Activated naive CD4-positive, alpha-beta T cell treated with anti-CD3 and anti-CD28 coated beads, Interleukin-2, amount 10 ng/mL, durations not matched to agents 7 days and 5 days (primary cell): ENCODE measurements at regions not wholly inside any gene's neighbourhood (a gene's known extent, or its start where the extent isn't known, plus 50 kb on each side); places are given as distances from the start of the nearest gene placed in this dataset.
"Not testable (repeated sequence)": the region's sequence is repeated elsewhere in the genome, so short reads cannot be mapped to it uniquely, and the experiment has no call there.

Source experiments
- CTCF ChIA-PET: fragments of 350-600 bp; sonication (Branson Sonifier 250); formaldehyde crosslinking; loops from one replicate; lab custom pipeline; 2021; ENCODE audit warnings: antibody characterized with exemption; lab: Charles Lee
- DNase-seq: peaks from one replicate; pipeline ENCODE4 v3.0.0-alpha.2; 2020
- H3K27ac Mint-ChIP-seq: one replicate; pipeline ENCODE4 v1.8.0; 2021; ENCODE audit warnings: mild to moderate bottlenecking, moderate library complexity, mixed read lengths
- H3K27me3 Mint-ChIP-seq: one replicate; pipeline ENCODE4 v1.8.0; 2021; ENCODE audit warnings: mild to moderate bottlenecking, mixed read lengths
- H3K36me3 Mint-ChIP-seq: one replicate; pipeline ENCODE4 v1.8.0; 2021; ENCODE audit warnings: mixed read lengths
- H3K4me1 Mint-ChIP-seq: one replicate; pipeline ENCODE4 v1.8.0; 2021; ENCODE audit warnings: mixed read lengths
- H3K4me3 Mint-ChIP-seq: one replicate; pipeline ENCODE4 v1.8.0; 2021; ENCODE audit warnings: mild to moderate bottlenecking, moderate library complexity, mixed read lengths
- H3K9me3 Mint-ChIP-seq: one replicate; pipeline ENCODE4 v1.8.0; 2021; ENCODE audit warnings: mixed read lengths

- H3K27ac Mint-ChIP-seq = no peak overlapping the region
- H3K4me1 Mint-ChIP-seq = no peaks in the 10 kb centered on the region
- no peak for DNase-seq
- H3K4me3 Mint-ChIP-seq = no peak overlapping the region
- H3K36me3 Mint-ChIP-seq = no peaks in the 10 kb centered on the region
- H3K27me3 Mint-ChIP-seq = no peaks in the 10 kb centered on the region
- CTCF ChIA-PET = no interaction called here
- H3K9me3 Mint-ChIP-seq = peaks cover 5% of the 10 kb centered on the region
Measured at GRCh38 chr14:83162361-83162929, 1628.8 kb upstream of the SEL1L start.

GRCh38 chr14:83163016-83163415 lies 1629.4 kb upstream of the SEL1L start:
- H3K27ac Mint-ChIP-seq = no peak overlapping the region
- H3K9me3 Mint-ChIP-seq = peaks cover 7% of the 10 kb centered on the region

DNA sequence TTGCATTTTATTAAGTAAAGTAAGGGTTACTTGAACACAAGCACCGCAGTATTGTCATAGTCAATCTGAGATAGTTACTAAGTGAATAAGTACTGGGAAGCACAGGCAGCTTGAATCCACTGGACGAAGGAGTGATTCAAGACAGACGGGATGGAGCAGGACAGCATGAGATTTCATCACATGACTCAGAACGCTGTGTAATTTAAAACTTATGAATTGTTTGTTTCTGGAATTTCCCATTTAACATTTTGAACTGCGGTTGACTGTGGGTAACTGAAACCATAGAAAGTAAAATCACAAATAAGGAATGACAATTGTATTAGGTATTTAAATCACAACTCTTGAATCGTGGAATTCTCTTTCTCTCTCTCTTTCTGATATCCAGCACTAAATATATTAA lies 1630.4 kb upstream of the SEL1L start:
- H3K4me3 Mint-ChIP-seq = no peak overlapping the region
- H3K27me3 Mint-ChIP-seq = no peaks in the 10 kb centered on the region
- CTCF ChIA-PET = no interaction called here
- no peak for DNase-seq
- H3K27ac Mint-ChIP-seq = no peak overlapping the region
- H3K9me3 Mint-ChIP-seq = peaks cover 7% of the 10 kb centered on the region
- no peaks in the 10 kb centered on the region for H3K36me3 Mint-ChIP-seq
- H3K4me1 Mint-ChIP-seq = no peaks in the 10 kb centered on the region

More at GRCh38 chr14:83163016-83163415, 1629.4 kb upstream of the SEL1L start:
- CTCF ChIA-PET = no interaction called here
- no peaks in the 10 kb centered on the region for H3K36me3 Mint-ChIP-seq
- no peak overlapping the region for H3K4me3 Mint-ChIP-seq
- H3K27me3 Mint-ChIP-seq = no peaks in the 10 kb centered on the region
- DNase-seq = no peak
- H3K4me1 Mint-ChIP-seq = no peaks in the 10 kb centered on the region

DNA sequence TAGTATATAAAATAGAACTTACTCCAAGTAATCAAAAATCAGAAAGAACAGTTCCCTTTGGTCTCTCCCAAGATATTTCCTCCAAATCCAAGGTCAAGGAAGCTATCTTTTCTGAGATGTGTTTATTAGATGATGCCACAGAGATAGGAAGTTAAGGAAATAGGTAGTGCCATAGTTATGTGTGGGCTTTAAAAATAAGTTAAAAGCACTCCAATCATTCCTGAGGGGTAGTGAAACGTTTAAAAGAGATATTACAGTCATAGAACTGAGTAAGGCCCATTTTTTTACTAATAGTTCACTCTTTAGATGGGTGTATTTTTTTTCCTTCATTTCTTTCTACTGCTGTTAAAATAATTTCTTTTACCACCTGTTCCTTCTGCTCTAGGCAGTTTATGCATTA lies 1630.9 kb upstream of the SEL1L start:
- peaks cover 7% of the 10 kb centered on the region for H3K9me3 Mint-ChIP-seq
- no peak overlapping the region for H3K4me3 Mint-ChIP-seq
- H3K4me1 Mint-ChIP-seq = no peaks in the 10 kb centered on the region
- CTCF ChIA-PET = no interaction called here
- no peaks in the 10 kb centered on the region for H3K36me3 Mint-ChIP-seq
- H3K27me3 Mint-ChIP-seq = no peaks in the 10 kb centered on the region
- DNase-seq = no peak
- H3K27ac Mint-ChIP-seq = no peak overlapping the region

GRCh38 chr14:83170165-83170564 lies 1636.5 kb upstream of the SEL1L start:
- Mint-ChIP-seq H3K9me3 (peaks cover 12% of the 10 kb centered on the region), H3K4me1 (no peaks in the 10 kb centered on the region), H3K27ac (no peak overlapping the region), H3K36me3 (no peaks in the 10 kb centered on the region), H3K4me3 (no peak overlapping the region), H3K27me3 (no peaks in the 10 kb centered on the region)
- CTCF ChIA-PET = no interaction called here
- no peak for DNase-seq

DNA sequence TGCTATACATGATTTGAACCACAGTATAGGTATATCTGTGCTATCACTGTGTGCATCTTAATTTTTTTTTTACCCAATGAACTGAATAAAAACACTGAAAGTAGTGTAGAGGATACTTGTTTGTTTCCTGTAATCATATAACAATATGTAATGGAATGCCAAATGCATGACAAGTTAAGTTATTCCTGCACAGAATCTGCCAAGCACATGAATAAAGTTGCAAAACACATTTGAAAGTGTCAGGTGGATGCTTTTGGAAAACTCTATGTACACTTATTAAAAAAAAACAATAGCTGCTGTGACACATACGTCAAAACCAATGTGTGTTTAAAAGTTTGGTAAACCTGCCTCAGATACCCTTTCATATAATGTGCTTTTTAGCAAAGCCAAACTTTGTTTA lies 1638.1 kb upstream of the SEL1L start:
- Mint-ChIP-seq H3K27ac (no peak overlapping the region), H3K36me3 (no peaks in the 10 kb centered on the region), H3K4me3 (no peak overlapping the region), H3K9me3 (peaks cover 12% of the 10 kb centered on the region), H3K27me3 (no peaks in the 10 kb centered on the region), H3K4me1 (no peaks in the 10 kb centered on the region)
- CTCF ChIA-PET = no interaction called here
- DNase-seq = no peak

DNA sequence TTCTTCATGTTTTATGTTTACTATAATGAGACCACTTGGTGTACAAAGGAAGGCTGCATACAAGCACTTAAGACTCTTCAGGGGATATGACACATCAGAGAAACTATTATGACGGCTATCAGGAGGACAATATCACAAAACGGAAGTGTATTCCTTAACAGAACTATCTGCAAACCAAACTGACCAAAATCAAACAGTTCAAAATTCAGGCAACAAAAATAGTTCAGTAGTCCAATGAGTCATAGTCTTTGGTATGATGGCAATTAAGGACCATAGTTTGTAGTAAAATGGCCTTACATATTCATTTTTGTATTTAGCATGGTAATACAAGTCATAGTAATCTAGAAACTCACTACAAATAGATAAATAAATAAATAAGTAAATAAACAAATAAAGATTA lies 1638.7 kb upstream of the SEL1L start:
- Mint-ChIP-seq H3K4me3 (no peak overlapping the region), H3K27me3 (no peaks in the 10 kb centered on the region), H3K27ac (no peak overlapping the region), H3K4me1 (no peaks in the 10 kb centered on the region), H3K9me3 (peaks cover 10% of the 10 kb centered on the region), H3K36me3 (no peaks in the 10 kb centered on the region)
- DNase-seq = no peak
- CTCF ChIA-PET = no interaction called here

- Mint-ChIP-seq H3K9me3 (peaks cover 9% of the 10 kb centered on the region), H3K4me1 (no peaks in the 10 kb centered on the region), H3K27ac (no peak overlapping the region), H3K36me3 (no peaks in the 10 kb centered on the region), H3K27me3 (no peaks in the 10 kb centered on the region), H3K4me3 (no peak overlapping the region)
- CTCF ChIA-PET = no interaction called here
- DNase-seq = no peak
Measured at GRCh38 chr14:83173687-83174086, 1640.0 kb upstream of the SEL1L start.

- no peak for DNase-seq
- Mint-ChIP-seq H3K27ac (no peak overlapping the region), H3K9me3 (peaks cover 15% of the 10 kb centered on the region), H3K27me3 (no peaks in the 10 kb centered on the region), H3K4me1 (no peaks in the 10 kb centered on the region), H3K4me3 (no peak overlapping the region), H3K36me3 (no peaks in the 10 kb centered on the region)
- CTCF ChIA-PET = no interaction called here
Measured at GRCh38 chr14:83184531-83184930, 1650.9 kb upstream of the SEL1L start.

DNA sequence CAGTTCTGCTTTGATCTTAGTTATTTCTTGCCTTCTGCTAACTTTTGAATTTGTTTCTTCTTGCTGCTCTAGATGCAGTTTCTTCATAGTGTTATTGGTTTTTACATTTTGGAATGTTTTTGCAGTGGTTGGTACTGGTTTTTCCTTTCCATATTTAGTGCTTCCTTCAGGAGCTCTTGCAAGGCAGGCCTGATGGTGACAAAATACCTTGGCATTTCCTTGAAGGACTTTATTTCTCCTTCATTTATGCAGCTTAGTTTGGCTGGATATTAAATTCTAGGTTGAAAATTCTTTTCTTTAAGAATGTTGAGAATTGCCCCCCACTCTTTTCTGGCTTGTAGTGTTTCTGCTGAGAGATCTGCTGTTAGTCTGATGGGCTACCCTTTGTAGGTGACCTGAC lies 1654.7 kb upstream of the SEL1L start:
- H3K4me1 Mint-ChIP-seq, H3K27ac Mint-ChIP-seq, H3K36me3 Mint-ChIP-seq, DNase-seq, H3K4me3 Mint-ChIP-seq, CTCF ChIA-PET, H3K27me3 Mint-ChIP-seq: not testable (repeated sequence)
- H3K9me3 Mint-ChIP-seq = peaks cover 19% of the 10 kb centered on the region

DNA sequence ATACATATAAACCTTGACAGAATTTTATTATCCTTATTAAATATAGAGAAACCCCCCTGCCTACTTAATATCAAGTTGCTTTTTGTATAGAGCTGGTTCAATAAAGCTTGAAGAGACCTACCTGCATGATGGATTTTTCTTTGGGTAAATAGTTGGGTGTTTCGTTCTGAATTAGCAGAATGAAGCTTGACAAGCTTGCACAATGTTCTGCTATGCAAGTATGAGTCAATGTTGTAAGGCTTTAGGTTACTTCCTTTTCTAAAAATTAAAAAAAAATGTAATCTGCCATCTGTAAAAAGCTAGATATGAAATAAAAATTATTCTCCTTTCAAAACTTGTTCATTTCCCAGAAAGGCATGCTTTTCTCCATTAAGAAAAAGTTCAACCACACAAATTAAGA lies 1662.6 kb upstream of the SEL1L start:
- H3K9me3 Mint-ChIP-seq = peaks cover 24% of the 10 kb centered on the region
- no peak for DNase-seq
- H3K27ac Mint-ChIP-seq = no peak overlapping the region

GRCh38 chr14:83197271-83197670 lies 1663.6 kb upstream of the SEL1L start:
- Mint-ChIP-seq H3K4me1 (no peaks in the 10 kb centered on the region), H3K27me3 (no peaks in the 10 kb centered on the region), H3K4me3 (no peak overlapping the region), H3K36me3 (no peaks in the 10 kb centered on the region), H3K27ac (no peak overlapping the region), H3K9me3 (peaks cover 19% of the 10 kb centered on the region)
- CTCF ChIA-PET = no interaction called here
- DNase-seq = no peak

More for the DNA sequence above, 1662.6 kb upstream of the SEL1L start:
- Mint-ChIP-seq H3K36me3 (no peaks in the 10 kb centered on the region), H3K4me3 (no peak overlapping the region), H3K4me1 (no peaks in the 10 kb centered on the region), H3K27me3 (no peaks in the 10 kb centered on the region)
- CTCF ChIA-PET = no interaction called here

DNA sequence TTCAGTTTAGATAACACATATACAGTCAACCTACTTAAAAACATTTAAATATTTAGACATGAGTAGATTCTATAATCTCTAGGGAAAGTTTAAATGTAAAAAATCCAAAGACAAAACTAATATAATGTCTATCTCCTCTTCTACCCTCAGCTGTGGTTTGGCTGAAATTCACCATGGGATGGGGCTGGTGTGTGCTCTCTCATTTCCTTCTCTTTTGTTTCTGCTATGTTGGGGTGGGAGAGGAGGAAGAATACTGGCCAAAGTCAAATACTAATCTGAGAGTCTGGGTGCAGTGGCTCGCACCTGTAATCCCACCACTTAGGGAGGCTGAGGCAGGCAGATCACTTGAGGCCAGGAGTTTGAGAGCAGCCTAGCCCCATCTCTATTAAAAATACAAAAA lies 1673.9 kb upstream of the SEL1L start:
- no peak for DNase-seq
- Mint-ChIP-seq H3K9me3 (peaks cover 2% of the 10 kb centered on the region), H3K4me3 (no peak overlapping the region), H3K27me3 (no peaks in the 10 kb centered on the region), H3K4me1 (no peaks in the 10 kb centered on the region), H3K27ac (no peak overlapping the region), H3K36me3 (no peaks in the 10 kb centered on the region)
- CTCF ChIA-PET = no interaction called here

GRCh38 chr14:83208341-83208740 lies 1674.7 kb upstream of the SEL1L start:
- Mint-ChIP-seq H3K9me3 (peaks cover 2% of the 10 kb centered on the region), H3K27me3 (no peaks in the 10 kb centered on the region), H3K4me3 (no peak overlapping the region), H3K36me3 (no peaks in the 10 kb centered on the region), H3K27ac (no peak overlapping the region), H3K4me1 (no peaks in the 10 kb centered on the region)
- no peak for DNase-seq
- CTCF ChIA-PET = no interaction called here

DNA sequence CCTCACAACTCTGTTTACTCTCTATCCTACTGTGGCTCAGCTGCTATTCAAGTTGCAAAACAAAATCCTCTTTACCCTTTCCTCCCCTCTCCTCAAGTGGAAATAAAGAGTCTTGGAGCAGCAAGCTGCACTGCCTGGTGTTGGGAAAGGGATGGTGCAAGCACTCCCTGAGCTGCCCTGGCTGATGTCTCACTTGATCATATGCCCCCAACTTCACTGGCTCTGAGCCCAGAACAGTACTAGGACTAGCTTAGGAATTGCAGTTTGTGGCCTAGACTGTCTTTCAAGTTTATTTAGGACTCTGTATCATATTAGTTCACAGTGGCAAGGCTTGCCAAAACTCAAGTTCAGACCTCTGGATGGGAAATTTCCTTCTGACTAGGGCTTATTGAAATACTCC lies 1683.8 kb upstream of the SEL1L start:
- no peak for DNase-seq

More for the DNA sequence above, 1683.8 kb upstream of the SEL1L start:
- no peaks in the 10 kb centered on the region for H3K27me3 Mint-ChIP-seq
- no peak overlapping the region for H3K4me3 Mint-ChIP-seq
- CTCF ChIA-PET = no interaction called here
- H3K36me3 Mint-ChIP-seq = no peaks in the 10 kb centered on the region
- H3K9me3 Mint-ChIP-seq = peaks cover 29% of the 10 kb centered on the region
- no peaks in the 10 kb centered on the region for H3K4me1 Mint-ChIP-seq
- H3K27ac Mint-ChIP-seq = no peak overlapping the region
